ENCODE measurements at regions not wholly inside any gene's neighbourhood (a gene's known extent, or its start where the extent isn't known, plus 50 kb on each side); places are given as distances from the start of the nearest gene placed in this dataset.

- no peak for TF ChIP-seq CTCF (IDR thresholded peaks at IDR 0.05; ENCODE audit: poor library complexity, severe bottlenecking)
- H3K27ac ChIP-seq (ENCODE audit: poor library complexity, severe bottlenecking) = no peak overlapping the region
- H3K9me3 ChIP-seq (ENCODE audit: severe bottlenecking) = no peaks in the 10 kb centered on the region
- ATAC-seq (ENCODE audit: low read depth) (no peak), DNase-seq (ENCODE audit: low spot score) (no peak)
- no peaks in the 10 kb centered on the region for H3K36me3 ChIP-seq (ENCODE audit: low read depth)
- peaks cover 3% of the 10 kb centered on the region for H3K4me1 ChIP-seq (ENCODE audit: insufficient read depth, poor library complexity, severe bottlenecking)
- no peak overlapping the region for H3K4me3 ChIP-seq (ENCODE audit: severe bottlenecking)
- H3K27me3 ChIP-seq (ENCODE audit: insufficient read depth, poor library complexity, severe bottlenecking) = no peaks in the 10 kb centered on the region
Measured at GRCh38 chr10:90993340-90993739, 72.5 kb upstream of the ANKRD1 start.

- Histone ChIP-seq H3K9me3 (ENCODE audit: severe bottlenecking) (no peaks in the 10 kb centered on the region), H3K4me1 (ENCODE audit: insufficient read depth, poor library complexity, severe bottlenecking) (no peaks in the 10 kb centered on the region), H3K27ac (ENCODE audit: poor library complexity, severe bottlenecking) (no peak overlapping the region), H3K27me3 (ENCODE audit: insufficient read depth, poor library complexity, severe bottlenecking) (no peaks in the 10 kb centered on the region), H3K36me3 (ENCODE audit: low read depth) (no peaks in the 10 kb centered on the region), H3K4me3 (ENCODE audit: severe bottlenecking) (no peak overlapping the region)
- DNase-seq (ENCODE audit: low spot score) (no peak), ATAC-seq (ENCODE audit: low read depth) (no peak)
- TF ChIP-seq CTCF (IDR thresholded peaks at IDR 0.05; ENCODE audit: poor library complexity, severe bottlenecking) = no peak
Measured at GRCh38 chr10:90997670-90998069, 76.8 kb upstream of the ANKRD1 start.

- no peaks in the 10 kb centered on the region for H3K27me3 ChIP-seq (ENCODE audit: insufficient read depth, poor library complexity, severe bottlenecking)
- TF ChIP-seq CTCF (IDR thresholded peaks at IDR 0.05; ENCODE audit: poor library complexity, severe bottlenecking) = no peak
- no peak overlapping the region for H3K27ac ChIP-seq (ENCODE audit: poor library complexity, severe bottlenecking)
- DNase-seq (ENCODE audit: low spot score) (no peak), ATAC-seq (ENCODE audit: low read depth) (no peak)
- H3K4me3 ChIP-seq (ENCODE audit: severe bottlenecking) = no peak overlapping the region
- H3K9me3 ChIP-seq (ENCODE audit: severe bottlenecking) = no peaks in the 10 kb centered on the region
- H3K4me1 ChIP-seq (ENCODE audit: insufficient read depth, poor library complexity, severe bottlenecking) = no peaks in the 10 kb centered on the region
- no peaks in the 10 kb centered on the region for H3K36me3 ChIP-seq (ENCODE audit: low read depth)
Measured at GRCh38 chr10:90998733-90999511, 78.0 kb upstream of the ANKRD1 start.

- Histone ChIP-seq H3K4me3 (ENCODE audit: severe bottlenecking) (no peak overlapping the region), H3K9me3 (ENCODE audit: severe bottlenecking) (no peaks in the 10 kb centered on the region), H3K27ac (ENCODE audit: poor library complexity, severe bottlenecking) (no peak overlapping the region), H3K36me3 (ENCODE audit: low read depth) (no peaks in the 10 kb centered on the region), H3K4me1 (ENCODE audit: insufficient read depth, poor library complexity, severe bottlenecking) (no peaks in the 10 kb centered on the region), H3K27me3 (ENCODE audit: insufficient read depth, poor library complexity, severe bottlenecking) (no peaks in the 10 kb centered on the region)
- no peak for ATAC-seq (ENCODE audit: low read depth)
- TF ChIP-seq CTCF (IDR thresholded peaks at IDR 0.05; ENCODE audit: poor library complexity, severe bottlenecking) = no peak
- no peak for DNase-seq (ENCODE audit: low spot score)
Measured at GRCh38 chr10:90999512-91000172, 78.8 kb upstream of the ANKRD1 start.

GRCh38 chr10:91000470-91000869, 79.6 kb upstream of the ANKRD1 start:
- ATAC-seq (ENCODE audit: low read depth) (no peak), DNase-seq (ENCODE audit: low spot score) (no peak)
- no peaks in the 10 kb centered on the region for H3K4me1 ChIP-seq (ENCODE audit: insufficient read depth, poor library complexity, severe bottlenecking)
- no peaks in the 10 kb centered on the region for H3K27me3 ChIP-seq (ENCODE audit: insufficient read depth, poor library complexity, severe bottlenecking)
- H3K36me3 ChIP-seq (ENCODE audit: low read depth) = no peaks in the 10 kb centered on the region
- no peaks in the 10 kb centered on the region for H3K9me3 ChIP-seq (ENCODE audit: severe bottlenecking)
- no peak overlapping the region for H3K4me3 ChIP-seq (ENCODE audit: severe bottlenecking)
- no peak overlapping the region for H3K27ac ChIP-seq (ENCODE audit: poor library complexity, severe bottlenecking)
- TF ChIP-seq CTCF (IDR thresholded peaks at IDR 0.05; ENCODE audit: poor library complexity, severe bottlenecking) = no peak
